ENCODE measurements at regions not wholly inside any gene's neighbourhood (a gene's known extent, or its start where the extent isn't known, plus 50 kb on each side); places are given as distances from the start of the nearest gene placed in this dataset.

DNA sequence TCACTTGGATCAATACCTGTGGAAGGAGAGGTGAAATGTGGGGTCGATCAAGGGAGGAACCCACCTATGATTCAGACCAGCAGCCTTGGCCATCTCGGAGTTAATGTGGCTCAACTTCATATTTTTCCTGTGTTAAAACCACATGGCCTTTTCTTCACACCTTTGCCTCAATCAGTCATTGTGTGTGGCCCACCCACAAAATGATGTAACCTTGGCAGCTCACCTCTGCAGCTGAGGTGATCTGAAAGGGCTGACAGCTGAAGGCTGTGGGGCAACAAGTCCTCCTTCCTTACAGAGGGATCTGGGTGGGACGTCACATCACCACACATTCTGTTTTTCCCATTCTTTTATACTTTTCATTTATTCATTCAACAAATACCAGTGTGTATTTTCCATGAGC lies 357.1 kb upstream of the HSF2 start:
- H3K9me3 ChIP-seq (ENCODE audit: control insufficient read depth in 2 of 2, insufficient read depth in 1 of 2, low read depth in 1 of 2, low read length in 1 of 2): no peaks in the 10 kb centered on the region
- H3K27me3 ChIP-seq (ENCODE audit: control insufficient read depth in 1 of 2, insufficient read depth in 2 of 2, low read length in 2 of 2): no peaks in the 10 kb centered on the region
- no peaks in the 10 kb centered on the region for H3K36me3 ChIP-seq (ENCODE audit: control insufficient read depth in 2 of 2, insufficient read depth in 2 of 2, low read length in 1 of 2)
- no peaks in the 10 kb centered on the region for H3K4me1 ChIP-seq (ENCODE audit: control insufficient read depth in 2 of 2, insufficient read depth in 2 of 2, low read length in 1 of 2)
- no peak overlapping the region for H3K4me3 ChIP-seq (ENCODE audit: low read depth in 1 of 2, low read length in 2 of 2)
- WGBS, 2 donors: 84 to 89% methylated on average over 3 of the region's 3 CpGs
- H3K27ac ChIP-seq (ENCODE audit: low read depth in 2 of 2, low read length in 1 of 2): no peak overlapping the region

DNA sequence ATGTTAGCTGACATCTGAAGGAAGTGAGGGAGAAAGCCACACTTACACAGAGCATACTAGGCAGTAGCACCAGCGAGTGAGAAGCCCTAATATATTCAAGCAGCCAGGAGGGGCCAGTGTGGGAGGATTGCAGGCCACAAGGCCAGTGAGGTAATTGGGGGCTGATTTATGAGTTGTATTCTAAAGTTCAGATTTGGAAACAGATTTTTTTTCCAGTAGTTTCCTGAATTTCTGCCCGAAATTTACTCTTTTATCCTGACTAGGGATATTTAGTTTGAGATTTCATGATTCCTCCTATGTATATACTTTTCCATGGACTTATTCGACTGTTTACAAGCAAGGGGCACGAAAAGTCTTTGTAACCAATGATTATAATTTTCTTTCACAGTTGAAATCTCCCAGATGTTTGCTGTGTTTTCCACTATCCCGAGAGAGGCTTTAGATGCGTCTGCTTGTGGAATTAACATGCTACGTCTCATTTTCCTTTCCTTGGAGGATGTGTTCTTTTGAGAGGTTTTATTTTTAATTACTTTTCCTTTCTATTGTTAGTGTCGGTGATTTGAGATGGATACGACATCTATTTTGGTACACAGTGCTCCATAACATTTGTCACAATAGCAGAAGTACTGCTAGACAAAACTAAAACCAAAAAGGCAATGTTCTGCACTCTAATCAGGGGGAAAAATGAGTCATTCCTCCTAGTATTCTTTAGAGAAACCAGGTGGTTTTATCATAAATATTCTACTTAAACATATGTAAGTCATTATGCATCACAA lies 356.3 kb upstream of the HSF2 start:
- Histone ChIP-seq H3K4me1 (ENCODE audit: control insufficient read depth in 2 of 2, insufficient read depth in 2 of 2, low read length in 1 of 2) (no peaks in the 10 kb centered on the region), H3K4me3 (ENCODE audit: low read depth in 1 of 2, low read length in 2 of 2) (no peak overlapping the region), H3K36me3 (ENCODE audit: control insufficient read depth in 2 of 2, insufficient read depth in 2 of 2, low read length in 1 of 2) (no peaks in the 10 kb centered on the region), H3K9me3 (ENCODE audit: control insufficient read depth in 2 of 2, insufficient read depth in 1 of 2, low read depth in 1 of 2, low read length in 1 of 2) (no peaks in the 10 kb centered on the region), H3K27me3 (ENCODE audit: control insufficient read depth in 1 of 2, insufficient read depth in 2 of 2, low read length in 2 of 2) (no peaks in the 10 kb centered on the region), H3K27ac (ENCODE audit: low read depth in 2 of 2, low read length in 1 of 2) (no peak overlapping the region)
- WGBS, 2 donors: 59 to 63% methylated on average over 9 of the region's 9 CpGs

DNA sequence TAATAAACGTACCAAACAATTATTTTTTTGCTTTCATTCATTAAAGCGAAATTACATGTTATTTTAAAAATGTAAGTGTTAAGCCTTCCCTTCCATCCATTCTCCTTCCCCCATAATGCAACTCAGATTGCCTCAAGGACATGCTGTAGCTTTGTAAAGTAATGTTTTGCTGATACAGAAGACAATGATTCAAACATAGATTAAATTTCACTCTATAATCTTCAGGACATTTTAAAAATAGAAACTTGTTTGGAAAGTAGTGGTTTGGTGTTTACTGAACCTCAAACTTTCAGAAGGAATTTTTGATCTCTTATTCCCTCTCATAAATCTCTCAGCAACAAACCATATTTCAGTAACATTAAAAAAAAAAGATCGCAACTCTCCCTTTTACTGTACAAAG lies 350.9 kb upstream of the HSF2 start:
- no peaks in the 10 kb centered on the region for H3K9me3 ChIP-seq (ENCODE audit: control insufficient read depth in 2 of 2, insufficient read depth in 1 of 2, low read depth in 1 of 2, low read length in 1 of 2)
- H3K4me1 ChIP-seq (ENCODE audit: control insufficient read depth in 2 of 2, insufficient read depth in 2 of 2, low read length in 1 of 2): no peaks in the 10 kb centered on the region
- no peaks in the 10 kb centered on the region for H3K36me3 ChIP-seq (ENCODE audit: control insufficient read depth in 2 of 2, insufficient read depth in 2 of 2, low read length in 1 of 2)
- H3K4me3 ChIP-seq (ENCODE audit: low read depth in 1 of 2, low read length in 2 of 2): no peak overlapping the region
- H3K27ac ChIP-seq (ENCODE audit: low read depth in 2 of 2, low read length in 1 of 2): no peak overlapping the region
- WGBS, 2 donors: 45 to 63% methylated on average over 3 of the region's 3 CpGs
- no peaks in the 10 kb centered on the region for H3K27me3 ChIP-seq (ENCODE audit: control insufficient read depth in 1 of 2, insufficient read depth in 2 of 2, low read length in 2 of 2)

DNA sequence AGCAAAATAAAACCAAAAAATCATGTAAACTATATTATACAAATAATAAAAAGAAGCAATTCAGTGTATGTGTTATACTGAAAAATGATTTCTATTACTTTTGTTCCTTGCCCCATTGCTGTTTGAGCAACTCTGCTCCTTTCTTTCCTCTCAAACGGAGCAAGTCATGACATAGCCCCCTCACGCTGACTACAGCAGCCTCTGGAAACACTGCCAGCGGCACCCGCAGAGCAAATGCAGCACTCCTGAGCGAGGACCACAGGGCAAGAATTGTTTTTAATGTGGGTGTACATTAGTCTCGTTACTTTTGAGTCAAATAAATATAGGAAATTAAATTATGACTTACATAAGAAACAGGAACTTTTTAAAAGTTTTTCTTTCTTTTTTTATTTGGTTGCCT lies 350.1 kb upstream of the HSF2 start:
- Histone ChIP-seq H3K36me3 (ENCODE audit: control insufficient read depth in 2 of 2, insufficient read depth in 2 of 2, low read length in 1 of 2) (no peaks in the 10 kb centered on the region), H3K4me3 (ENCODE audit: low read depth in 1 of 2, low read length in 2 of 2) (no peak overlapping the region), H3K9me3 (ENCODE audit: control insufficient read depth in 2 of 2, insufficient read depth in 1 of 2, low read depth in 1 of 2, low read length in 1 of 2) (no peaks in the 10 kb centered on the region), H3K27ac (ENCODE audit: low read depth in 2 of 2, low read length in 1 of 2) (no peak overlapping the region), H3K4me1 (ENCODE audit: control insufficient read depth in 2 of 2, insufficient read depth in 2 of 2, low read length in 1 of 2) (no peaks in the 10 kb centered on the region), H3K27me3 (ENCODE audit: control insufficient read depth in 1 of 2, insufficient read depth in 2 of 2, low read length in 2 of 2) (no peaks in the 10 kb centered on the region)
- WGBS, 2 donors: 37 to 44% methylated on average over 6 of the region's 6 CpGs

DNA sequence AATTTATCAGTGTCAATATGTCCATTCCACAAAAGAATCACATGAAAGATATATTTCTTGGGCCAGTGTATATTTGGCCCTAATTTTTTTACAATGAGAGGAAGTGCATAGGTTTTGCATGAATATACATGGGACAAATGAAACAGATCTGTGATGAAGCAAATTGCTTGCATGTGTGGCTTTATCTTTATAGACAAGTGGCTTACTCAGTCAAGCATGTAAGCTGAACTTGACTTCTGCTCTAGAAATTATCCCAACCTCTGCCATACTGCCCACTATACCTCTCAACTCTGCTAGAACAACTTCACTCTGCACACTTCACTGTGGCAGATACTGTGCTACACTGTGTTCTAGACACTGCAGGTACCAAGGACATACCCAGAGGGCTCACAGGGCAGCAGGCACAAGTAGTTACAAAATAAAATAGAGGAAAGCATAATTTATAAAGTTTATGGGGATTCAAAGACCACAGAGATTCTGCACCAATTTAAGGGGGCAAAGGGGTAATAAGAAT lies 349.2 kb upstream of the HSF2 start:
- Histone ChIP-seq H3K27me3 (ENCODE audit: control insufficient read depth in 1 of 2, insufficient read depth in 2 of 2, low read length in 2 of 2) (no peaks in the 10 kb centered on the region), H3K4me3 (ENCODE audit: low read depth in 1 of 2, low read length in 2 of 2) (no peak overlapping the region), H3K9me3 (ENCODE audit: control insufficient read depth in 2 of 2, insufficient read depth in 1 of 2, low read depth in 1 of 2, low read length in 1 of 2) (no peaks in the 10 kb centered on the region), H3K4me1 (ENCODE audit: control insufficient read depth in 2 of 2, insufficient read depth in 2 of 2, low read length in 1 of 2) (no peaks in the 10 kb centered on the region), H3K36me3 (ENCODE audit: control insufficient read depth in 2 of 2, insufficient read depth in 2 of 2, low read length in 1 of 2) (no peaks in the 10 kb centered on the region), H3K27ac (ENCODE audit: low read depth in 2 of 2, low read length in 1 of 2) (no peak overlapping the region)

DNA sequence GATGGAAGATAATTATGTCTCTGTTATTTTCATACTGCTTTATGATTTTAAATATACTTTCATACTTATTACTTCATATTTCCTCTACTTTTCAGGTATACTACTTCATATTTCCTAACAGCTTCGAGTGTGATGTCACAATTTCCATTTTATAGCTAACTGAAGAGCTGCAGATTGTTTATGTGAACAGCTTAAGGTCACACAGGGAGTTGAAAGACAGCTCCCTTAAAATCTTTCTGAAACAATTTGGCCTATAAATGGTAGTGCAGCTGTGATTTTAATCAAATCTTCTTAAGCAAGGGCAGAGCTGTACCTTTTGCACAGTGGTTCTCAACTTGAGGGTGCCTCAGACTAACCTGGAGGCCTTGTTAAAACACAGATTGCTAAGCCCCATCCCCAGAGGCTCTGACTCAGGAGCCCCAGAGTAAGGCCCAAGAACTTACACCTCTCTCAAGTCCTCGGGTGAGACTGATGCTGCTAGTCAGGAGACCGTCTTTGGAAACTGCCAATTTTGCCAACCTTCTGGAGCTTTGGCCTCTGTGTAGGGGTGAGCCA lies 347.0 kb upstream of the HSF2 start:
- H3K27ac ChIP-seq (ENCODE audit: low read depth in 2 of 2, low read length in 1 of 2): no peak overlapping the region
- H3K4me1 ChIP-seq (ENCODE audit: control insufficient read depth in 2 of 2, insufficient read depth in 2 of 2, low read length in 1 of 2): no peaks in the 10 kb centered on the region
- H3K36me3 ChIP-seq (ENCODE audit: control insufficient read depth in 2 of 2, insufficient read depth in 2 of 2, low read length in 1 of 2): no peaks in the 10 kb centered on the region
- no peaks in the 10 kb centered on the region for H3K9me3 ChIP-seq (ENCODE audit: control insufficient read depth in 2 of 2, insufficient read depth in 1 of 2, low read depth in 1 of 2, low read length in 1 of 2)
- no peak overlapping the region for H3K4me3 ChIP-seq (ENCODE audit: low read depth in 1 of 2, low read length in 2 of 2)
- whole genome bisulfite sequencing, 2 donors: 67 to 85% methylated on average over 3 of the region's 3 CpGs
- H3K27me3 ChIP-seq (ENCODE audit: control insufficient read depth in 1 of 2, insufficient read depth in 2 of 2, low read length in 2 of 2): no peaks in the 10 kb centered on the region

DNA sequence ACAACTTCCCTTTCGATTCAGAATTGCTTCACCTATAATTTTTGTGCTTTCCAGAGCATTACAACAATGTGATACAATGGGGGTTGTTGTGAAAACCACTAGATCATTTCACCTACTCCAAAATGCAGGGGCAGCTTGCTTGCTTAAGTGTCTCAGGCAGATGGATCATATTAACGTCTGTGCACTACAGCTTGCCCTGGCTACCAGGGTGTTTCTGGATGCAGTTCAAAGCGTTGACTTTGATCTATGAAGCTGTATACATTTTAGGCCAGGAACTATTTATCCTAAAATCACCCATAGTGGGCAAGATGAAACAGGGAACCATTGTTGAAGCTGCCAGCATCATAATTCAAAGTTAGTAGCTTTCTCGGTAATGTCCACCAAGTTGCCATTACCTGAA lies 339.5 kb upstream of the HSF2 start:
- Histone ChIP-seq H3K27ac (ENCODE audit: low read depth in 2 of 2, low read length in 1 of 2) (no peak overlapping the region), H3K36me3 (ENCODE audit: control insufficient read depth in 2 of 2, insufficient read depth in 2 of 2, low read length in 1 of 2) (no peaks in the 10 kb centered on the region), H3K4me3 (ENCODE audit: low read depth in 1 of 2, low read length in 2 of 2) (no peak overlapping the region), H3K4me1 (ENCODE audit: control insufficient read depth in 2 of 2, insufficient read depth in 2 of 2, low read length in 1 of 2) (no peaks in the 10 kb centered on the region), H3K27me3 (ENCODE audit: control insufficient read depth in 1 of 2, insufficient read depth in 2 of 2, low read length in 2 of 2) (no peaks in the 10 kb centered on the region), H3K9me3 (ENCODE audit: control insufficient read depth in 2 of 2, insufficient read depth in 1 of 2, low read depth in 1 of 2, low read length in 1 of 2) (no peaks in the 10 kb centered on the region)
- WGBS, 2 donors: 30 to 44% methylated on average over 4 of the region's 4 CpGs

DNA sequence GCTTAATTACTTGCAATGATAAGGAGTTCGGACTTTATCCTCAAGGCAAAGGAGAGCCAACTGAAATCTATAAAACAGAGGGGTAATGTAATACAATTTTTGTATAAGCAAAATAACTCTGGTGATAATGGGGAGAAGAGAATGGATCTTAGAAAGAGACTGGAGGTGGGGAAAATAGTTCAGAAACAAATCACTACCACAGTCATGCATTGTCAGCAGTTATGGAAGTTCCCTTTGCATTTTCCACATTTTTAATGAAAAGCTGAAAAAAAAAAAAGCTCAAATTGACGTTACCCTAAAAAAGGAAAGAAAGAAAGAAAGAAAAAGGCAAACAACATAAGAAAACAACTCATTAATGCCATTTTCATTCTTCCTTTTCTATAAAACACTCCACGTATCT lies 337.6 kb upstream of the HSF2 start:
- 85 to 88% methylated on average over 3 of the region's 3 CpGs for WGBS, 2 donors
- H3K4me3 ChIP-seq (ENCODE audit: low read depth in 1 of 2, low read length in 2 of 2): no peak overlapping the region
- no peaks in the 10 kb centered on the region for H3K9me3 ChIP-seq (ENCODE audit: control insufficient read depth in 2 of 2, insufficient read depth in 1 of 2, low read depth in 1 of 2, low read length in 1 of 2)
- no peaks in the 10 kb centered on the region for H3K27me3 ChIP-seq (ENCODE audit: control insufficient read depth in 1 of 2, insufficient read depth in 2 of 2, low read length in 2 of 2)
- no peak overlapping the region for H3K27ac ChIP-seq (ENCODE audit: low read depth in 2 of 2, low read length in 1 of 2)
- H3K36me3 ChIP-seq (ENCODE audit: control insufficient read depth in 2 of 2, insufficient read depth in 2 of 2, low read length in 1 of 2): no peaks in the 10 kb centered on the region
- no peaks in the 10 kb centered on the region for H3K4me1 ChIP-seq (ENCODE audit: control insufficient read depth in 2 of 2, insufficient read depth in 2 of 2, low read length in 1 of 2)

DNA sequence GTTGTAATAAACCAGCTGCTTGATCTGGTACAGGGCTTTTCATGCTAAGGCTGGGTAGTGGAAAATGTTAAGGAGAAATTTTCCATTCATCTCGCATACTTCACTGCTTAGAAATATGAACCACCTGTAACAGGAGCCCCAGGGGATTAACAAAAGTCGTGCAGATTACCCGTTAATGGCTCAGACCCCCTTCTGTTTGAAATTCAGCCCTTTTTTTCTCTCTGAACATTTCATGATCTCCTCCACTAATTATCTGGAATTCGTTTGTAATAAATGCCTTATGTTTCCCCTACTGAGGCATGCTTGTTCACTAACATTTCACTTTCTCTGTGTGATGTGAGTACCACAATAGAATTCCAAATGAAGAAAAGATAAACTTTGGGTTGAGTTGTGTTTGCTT lies 336.4 kb upstream of the HSF2 start:
- H3K4me3 ChIP-seq (ENCODE audit: low read depth in 1 of 2, low read length in 2 of 2): no peak overlapping the region
- H3K27ac ChIP-seq (ENCODE audit: low read depth in 2 of 2, low read length in 1 of 2): no peak overlapping the region
- no peaks in the 10 kb centered on the region for H3K9me3 ChIP-seq (ENCODE audit: control insufficient read depth in 2 of 2, insufficient read depth in 1 of 2, low read depth in 1 of 2, low read length in 1 of 2)
- H3K36me3 ChIP-seq (ENCODE audit: control insufficient read depth in 2 of 2, insufficient read depth in 2 of 2, low read length in 1 of 2): no peaks in the 10 kb centered on the region
- no peaks in the 10 kb centered on the region for H3K27me3 ChIP-seq (ENCODE audit: control insufficient read depth in 1 of 2, insufficient read depth in 2 of 2, low read length in 2 of 2)
- H3K4me1 ChIP-seq (ENCODE audit: control insufficient read depth in 2 of 2, insufficient read depth in 2 of 2, low read length in 1 of 2): no peaks in the 10 kb centered on the region
- 49 to 58% methylated on average over 4 of the region's 4 CpGs for WGBS, 2 donors

DNA sequence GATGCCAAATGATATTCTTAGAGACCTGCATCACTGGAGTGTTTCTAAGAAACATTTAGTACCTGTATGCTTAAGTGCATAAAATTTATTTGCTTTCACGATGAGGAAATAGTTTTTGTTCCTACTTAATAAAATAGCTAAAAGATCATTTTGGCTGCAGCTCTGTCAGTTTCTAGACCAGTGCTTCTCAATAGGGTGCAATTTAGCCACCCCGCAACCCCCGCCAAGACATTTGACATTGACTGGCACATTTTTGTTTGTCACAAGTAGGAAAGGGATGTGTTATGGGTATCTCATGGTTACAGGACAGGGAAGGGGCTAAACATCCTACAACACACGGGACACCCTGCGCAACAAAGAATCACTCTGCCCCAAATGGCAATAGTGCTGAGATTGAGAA lies 335.7 kb upstream of the HSF2 start:
- no peaks in the 10 kb centered on the region for H3K27me3 ChIP-seq (ENCODE audit: control insufficient read depth in 1 of 2, insufficient read depth in 2 of 2, low read length in 2 of 2)
- no peaks in the 10 kb centered on the region for H3K4me1 ChIP-seq (ENCODE audit: control insufficient read depth in 2 of 2, insufficient read depth in 2 of 2, low read length in 1 of 2)
- 86 to 93% methylated on average over 5 of the region's 5 CpGs for WGBS, 2 donors
- H3K36me3 ChIP-seq (ENCODE audit: control insufficient read depth in 2 of 2, insufficient read depth in 2 of 2, low read length in 1 of 2): no peaks in the 10 kb centered on the region
- no peak overlapping the region for H3K4me3 ChIP-seq (ENCODE audit: low read depth in 1 of 2, low read length in 2 of 2)
- no peaks in the 10 kb centered on the region for H3K9me3 ChIP-seq (ENCODE audit: control insufficient read depth in 2 of 2, insufficient read depth in 1 of 2, low read depth in 1 of 2, low read length in 1 of 2)
- no peak overlapping the region for H3K27ac ChIP-seq (ENCODE audit: low read depth in 2 of 2, low read length in 1 of 2)

Data from esophagus (tissue), 2 donors.